SJCRH30 (cell line): ENCODE measurements at regions not wholly inside any gene's neighbourhood (a gene's known extent, or its start where the extent isn't known, plus 50 kb on each side); places are given as distances from the start of the nearest gene placed in this dataset.

ENCODE experiments used
- DNase-seq, 2 experiments: peaks; one replicate each; pipeline ENCODE4 v3.0.0-alpha.2; 2015 to 2020
- H3K27ac ChIP-seq: fragments of 250-450 bp; sonication (Bioruptor Pico); 2 replicates; pipeline ENCODE4 v1.5.1; 2020; ENCODE audit warnings: mild to moderate bottlenecking, moderate library complexity
- H3K27me3 ChIP-seq: fragments of 250-450 bp; sonication (Bioruptor Pico); 2 replicates; pipeline ENCODE4 v1.5.1; 2020; ENCODE audit warnings: mild to moderate bottlenecking, moderate library complexity
- H3K36me3 ChIP-seq: fragments of 250-450 bp; sonication (Bioruptor Pico); 2 replicates; pipeline ENCODE4 v1.5.1; 2020; ENCODE audit warnings: mild to moderate bottlenecking, moderate library complexity
- H3K4me1 ChIP-seq: fragments of 250-450 bp; sonication (Bioruptor Pico); 2 replicates; pipeline ENCODE4 v1.5.1; 2020; ENCODE audit warnings: mild to moderate bottlenecking, moderate library complexity
- H3K4me3 ChIP-seq: fragments of 250-450 bp; sonication (Bioruptor Pico); 2 replicates; pipeline ENCODE4 v1.5.1; 2020; ENCODE audit warnings: mild to moderate bottlenecking, moderate library complexity
- H3K9me3 ChIP-seq: fragments of 250-450 bp; sonication (Bioruptor Pico); replicated peaks from 2 replicates; pipeline ENCODE4 v1.5.1; 2020; ENCODE audit warnings: mild to moderate bottlenecking, moderate library complexity

DNA sequence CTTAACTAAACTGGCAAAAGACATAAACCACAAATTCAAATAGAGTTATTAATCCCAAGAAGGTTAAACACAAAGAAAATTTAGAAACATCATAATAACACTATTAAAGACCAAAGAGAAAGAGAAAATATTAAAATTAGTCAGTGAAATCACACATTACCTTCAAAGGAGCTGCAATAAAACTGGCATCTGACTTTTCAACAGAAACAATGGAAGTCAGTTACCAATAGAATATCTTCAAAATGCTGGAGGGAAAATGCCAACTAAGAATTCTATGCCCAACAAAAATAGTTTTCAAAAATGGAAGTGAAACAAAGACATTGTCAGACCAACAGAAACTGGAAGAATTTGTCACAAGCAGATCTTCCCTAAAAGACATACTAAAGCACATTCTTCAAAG lies 68.7 kb upstream of the RNF7 start:
- Histone ChIP-seq H3K9me3 (peaks cover 9% of the 10 kb centered on the region; the same call in 1 of the 2 replicates), H3K36me3 (no peaks in the 10 kb centered on the region), H3K4me1 (no peaks in the 10 kb centered on the region), H3K27ac (no peak overlapping the region), H3K4me3 (no peak overlapping the region), H3K27me3 (no peaks in the 10 kb centered on the region)
- no peak for DNase-seq

- peaks cover 9% of the 10 kb centered on the region; the same call in 1 of the 2 replicates for H3K9me3 ChIP-seq
- no peaks in the 10 kb centered on the region for H3K36me3 ChIP-seq
- peaks cover 14% of the 10 kb centered on the region for H3K4me1 ChIP-seq
- no peak for DNase-seq
- H3K4me3 ChIP-seq = no peak overlapping the region
- H3K27me3 ChIP-seq = no peaks in the 10 kb centered on the region
- H3K27ac ChIP-seq = no peak overlapping the region
Measured at GRCh38 chr3:141677701-141678100, 60.4 kb upstream of the RNF7 start.

GRCh38 chr3:141680620-141681389 lies 57.3 kb upstream of the RNF7 start:
- Histone ChIP-seq H3K4me3 (no peak overlapping the region), H3K27ac (peak overlapping the region; percentile 14; the same call in 1 of the 2 replicates), H3K27me3 (no peaks in the 10 kb centered on the region), H3K4me1 (peaks cover 21% of the 10 kb centered on the region), H3K9me3 (no peaks in the 10 kb centered on the region), H3K36me3 (no peaks in the 10 kb centered on the region)
- peak; percentile 64 to 78 for DNase-seq

GRCh38 chr3:141681390-141681780 lies 56.7 kb upstream of the RNF7 start:
- peaks cover 24% of the 10 kb centered on the region for H3K4me1 ChIP-seq
- peak in 1 of 2 experiments; percentile 34 for DNase-seq

GRCh38 chr3:141682007-141682406 lies 56.1 kb upstream of the RNF7 start:
- Histone ChIP-seq H3K27ac (no peak overlapping the region), H3K36me3 (no peaks in the 10 kb centered on the region), H3K27me3 (no peaks in the 10 kb centered on the region), H3K4me1 (peaks cover 24% of the 10 kb centered on the region), H3K9me3 (no peaks in the 10 kb centered on the region), H3K4me3 (no peak overlapping the region)
- DNase-seq = no peak

More at GRCh38 chr3:141681390-141681780, 56.7 kb upstream of the RNF7 start:
- H3K27me3 ChIP-seq = no peaks in the 10 kb centered on the region
- no peaks in the 10 kb centered on the region for H3K36me3 ChIP-seq
- no peak overlapping the region for H3K4me3 ChIP-seq
- H3K27ac ChIP-seq = no peak overlapping the region
- no peaks in the 10 kb centered on the region for H3K9me3 ChIP-seq

- H3K36me3 ChIP-seq = no peaks in the 10 kb centered on the region
- DNase-seq = no peak
- H3K9me3 ChIP-seq = no peaks in the 10 kb centered on the region
- H3K27ac ChIP-seq = no peak overlapping the region
- H3K4me1 ChIP-seq = peaks cover 31% of the 10 kb centered on the region
- H3K4me3 ChIP-seq = no peak overlapping the region
- H3K27me3 ChIP-seq = no peaks in the 10 kb centered on the region
Measured at GRCh38 chr3:141682921-141683320, 55.2 kb upstream of the RNF7 start.

DNA sequence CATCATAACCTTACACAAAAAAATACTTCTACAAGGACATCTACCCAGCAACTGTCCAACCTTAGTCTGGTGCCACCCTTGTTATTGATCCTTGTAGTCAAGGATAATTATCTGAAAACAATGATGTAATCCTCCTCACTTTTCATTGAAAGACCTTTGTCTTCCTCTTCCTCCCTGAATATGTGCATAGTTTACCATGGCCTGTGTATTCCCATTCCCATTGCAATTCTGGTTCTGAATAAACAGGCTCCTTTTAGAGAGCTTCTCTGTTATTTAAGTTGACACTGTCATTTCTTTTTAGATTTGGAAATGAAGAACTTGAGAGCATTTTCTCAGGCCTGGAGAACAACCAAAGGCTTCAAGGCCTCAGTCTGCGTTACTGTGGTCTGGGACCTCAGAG lies 53.3 kb upstream of the RNF7 start:
- peaks cover 31% of the 10 kb centered on the region for H3K4me1 ChIP-seq
- no peaks in the 10 kb centered on the region for H3K9me3 ChIP-seq
- H3K4me3 ChIP-seq = no peak overlapping the region
- H3K27ac ChIP-seq = no peak overlapping the region
- H3K36me3 ChIP-seq = no peaks in the 10 kb centered on the region
- DNase-seq = no peak
- H3K27me3 ChIP-seq = no peaks in the 10 kb centered on the region

DNA sequence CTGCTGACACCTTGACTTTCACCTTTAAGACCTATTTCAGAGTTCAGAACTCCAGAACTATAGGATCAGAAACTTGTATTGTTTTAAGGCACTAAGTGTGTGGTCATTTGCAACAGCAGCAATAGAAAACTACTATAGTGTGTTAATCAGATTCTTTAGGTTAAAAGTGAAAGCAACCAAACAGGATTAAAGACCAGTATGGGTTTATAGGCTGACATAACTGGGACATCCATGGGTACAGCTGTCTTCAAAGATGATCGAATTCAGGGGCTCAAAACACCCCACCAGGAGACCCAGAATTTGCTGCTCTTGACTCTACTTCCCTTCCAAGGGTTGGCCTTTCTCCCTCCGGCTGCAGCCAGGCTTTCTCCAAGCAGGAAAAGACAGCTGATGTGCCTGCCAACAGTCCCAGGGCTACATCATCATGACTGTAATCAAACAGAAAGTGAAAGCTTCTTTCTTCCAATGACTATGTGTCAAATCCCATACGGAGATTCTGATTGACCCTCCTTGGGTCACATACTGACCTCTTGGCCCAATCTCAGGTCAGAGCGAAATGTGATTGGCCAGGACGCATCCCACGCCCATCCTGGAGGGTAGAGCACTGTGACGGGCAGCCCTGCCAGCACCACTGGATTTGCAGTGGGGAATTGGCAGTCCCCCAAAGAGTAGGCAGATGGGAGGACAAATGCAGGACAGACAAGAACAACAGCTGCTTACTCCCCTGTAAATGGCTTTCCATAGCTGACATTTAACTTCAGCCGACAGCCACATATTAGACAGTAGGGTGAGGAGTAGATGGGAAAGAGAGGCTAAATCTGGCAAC lies 51.4 kb upstream of the RNF7 start:
- Histone ChIP-seq H3K27ac (peak overlapping the region; percentile 19), H3K9me3 (no peaks in the 10 kb centered on the region), H3K4me1 (peaks cover 20% of the 10 kb centered on the region), H3K4me3 (peak overlapping the region; percentile 45), H3K27me3 (no peaks in the 10 kb centered on the region), H3K36me3 (no peaks in the 10 kb centered on the region)
- peak; percentile 88 to 92 for DNase-seq
